GM12878 (cell line): ENCODE measurements at regions not wholly inside any gene's neighbourhood (a gene's known extent, or its start where the extent isn't known, plus 50 kb on each side); places are given as distances from the start of the nearest gene placed in this dataset.

Experiments
- KAT2A ChIP-seq: conservative IDR thresholded peaks from 2 replicates; pipeline ENCODE4 v1.6.1; 2011; ENCODE audit warnings: low read depth, low read length; ENCODE audit not compliant: control insufficient read depth
- POLR2AphosphoS2 ChIP-seq: IDR thresholded peaks from 2 replicates; pipeline ENCODE4 v1.6.1; 2011; ENCODE audit warnings: low read depth, mild to moderate bottlenecking, low read length, improper control_type of control experiment, moderate library complexity
- POLR2AphosphoS5 ChIP-seq: IDR thresholded peaks from 2 replicates; pipeline ENCODE4 v1.6.1; 2011; ENCODE audit warnings: mild to moderate bottlenecking, low read length, inconsistent platforms
- SMC3 ChIP-seq: IDR thresholded peaks from 2 replicates; pipeline ENCODE4 v1.6.1; 2011; ENCODE audit warnings: low read length, improper control_type of control experiment, borderline replicate concordance
- TAF1 ChIP-seq: IDR thresholded peaks from 2 replicates; pipeline ENCODE4 v1.6.1; 2011; ENCODE audit warnings: mild to moderate bottlenecking, low read depth, low read length, borderline replicate concordance
- TCF12 ChIP-seq: IDR thresholded peaks from 2 replicates; pipeline ENCODE4 v1.6.1; 2011; ENCODE audit warnings: low read depth, mild to moderate bottlenecking, low read length
- WRNIP1 ChIP-seq: IDR thresholded peaks from 2 replicates; pipeline ENCODE4 v1.6.1; 2011; ENCODE audit warnings: low read depth, low read length, improper control_type of control experiment, borderline replicate concordance
- ZNF24 ChIP-seq: fragments of 450-650 bp; IDR thresholded peaks from 2 replicates; pipeline ENCODE4 v1.6.1; 2017; ENCODE audit warnings: antibody characterized with exemption, mild to moderate bottlenecking
- ZNF622 ChIP-seq: fragments of 450-650 bp; IDR thresholded peaks from 2 replicates; pipeline ENCODE4 v1.6.1; 2017; ENCODE audit warnings: mild to moderate bottlenecking, inconsistent platforms
- TF ChIP-seq, protein P1 (sequence below): IDR thresholded peaks from 2 replicates; pipeline ENCODE4 v1.6.1; 2012; ENCODE audit warnings: low read depth, low read length, improper control_type of control experiment
- TF ChIP-seq, protein P2 (sequence below): IDR thresholded peaks from 2 replicates; pipeline ENCODE4 v1.6.1; 2012; ENCODE audit warnings: low read length, inconsistent platforms
- TF ChIP-seq, protein P3 (sequence below): fragments of 450-650 bp; IDR thresholded peaks from 2 replicates; pipeline ENCODE4 v1.6.1; 2017; ENCODE audit warnings: low read depth, mild to moderate bottlenecking, moderate library complexity

DNA sequence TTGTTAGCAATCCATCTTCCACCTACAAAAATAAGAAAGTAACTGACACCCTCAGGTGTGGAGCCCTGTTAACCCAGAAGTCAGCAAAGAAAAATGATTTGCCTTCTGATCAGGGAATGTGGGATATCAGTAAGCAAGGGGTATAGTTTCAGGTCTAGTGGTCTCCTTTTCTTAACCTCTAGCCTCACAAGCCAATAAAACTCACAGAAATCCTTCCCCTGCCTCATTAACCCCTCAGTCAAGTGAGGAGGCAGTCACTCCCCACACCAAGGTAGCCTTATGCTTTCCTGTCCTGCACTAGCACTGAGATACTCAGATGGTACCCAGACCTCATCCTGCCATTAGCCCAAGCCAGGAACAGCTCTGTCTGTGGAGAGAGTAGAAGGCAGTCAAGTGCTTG lies 103.4 kb upstream of the VASH1 start (continued):
- TF ChIP-seq POLR2AphosphoS5 (no peak), POLR2AphosphoS2 (no peak), TAF1 (no peak), ZNF24 (no peak), WRNIP1 (no peak), TCF12 (no peak), KAT2A (no peak), SMC3 (no peak), ZNF622 (no peak)
- TF ChIP-seq, protein P1, sequence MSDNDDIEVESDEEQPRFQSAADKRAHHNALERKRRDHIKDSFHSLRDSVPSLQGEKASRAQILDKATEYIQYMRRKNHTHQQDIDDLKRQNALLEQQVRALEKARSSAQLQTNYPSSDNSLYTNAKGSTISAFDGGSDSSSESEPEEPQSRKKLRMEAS, result no peak
- TF ChIP-seq, protein P2, sequence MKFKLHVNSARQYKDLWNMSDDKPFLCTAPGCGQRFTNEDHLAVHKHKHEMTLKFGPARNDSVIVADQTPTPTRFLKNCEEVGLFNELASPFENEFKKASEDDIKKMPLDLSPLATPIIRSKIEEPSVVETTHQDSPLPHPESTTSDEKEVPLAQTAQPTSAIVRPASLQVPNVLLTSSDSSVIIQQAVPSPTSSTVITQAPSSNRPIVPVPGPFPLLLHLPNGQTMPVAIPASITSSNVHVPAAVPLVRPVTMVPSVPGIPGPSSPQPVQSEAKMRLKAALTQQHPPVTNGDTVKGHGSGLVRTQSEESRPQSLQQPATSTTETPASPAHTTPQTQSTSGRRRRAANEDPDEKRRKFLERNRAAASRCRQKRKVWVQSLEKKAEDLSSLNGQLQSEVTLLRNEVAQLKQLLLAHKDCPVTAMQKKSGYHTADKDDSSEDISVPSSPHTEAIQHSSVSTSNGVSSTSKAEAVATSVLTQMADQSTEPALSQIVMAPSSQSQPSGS, result no peak
- TF ChIP-seq, protein P3, sequence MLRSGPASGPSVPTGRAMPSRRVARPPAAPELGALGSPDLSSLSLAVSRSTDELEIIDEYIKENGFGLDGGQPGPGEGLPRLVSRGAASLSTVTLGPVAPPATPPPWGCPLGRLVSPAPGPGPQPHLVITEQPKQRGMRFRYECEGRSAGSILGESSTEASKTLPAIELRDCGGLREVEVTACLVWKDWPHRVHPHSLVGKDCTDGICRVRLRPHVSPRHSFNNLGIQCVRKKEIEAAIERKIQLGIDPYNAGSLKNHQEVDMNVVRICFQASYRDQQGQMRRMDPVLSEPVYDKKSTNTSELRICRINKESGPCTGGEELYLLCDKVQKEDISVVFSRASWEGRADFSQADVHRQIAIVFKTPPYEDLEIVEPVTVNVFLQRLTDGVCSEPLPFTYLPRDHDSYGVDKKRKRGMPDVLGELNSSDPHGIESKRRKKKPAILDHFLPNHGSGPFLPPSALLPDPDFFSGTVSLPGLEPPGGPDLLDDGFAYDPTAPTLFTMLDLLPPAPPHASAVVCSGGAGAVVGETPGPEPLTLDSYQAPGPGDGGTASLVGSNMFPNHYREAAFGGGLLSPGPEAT, result no peak
